Osteocyte (in vitro differentiated cells): ENCODE measurements at regions not wholly inside any gene's neighbourhood (a gene's known extent, or its start where the extent isn't known, plus 50 kb on each side); places are given as distances from the start of the nearest gene placed in this dataset.

Experiments
- DNase-seq: peaks from one replicate; pipeline ENCODE4 v3.0.0; 2021; ENCODE audit warnings: mixed read lengths; ENCODE audit not compliant: unreplicated experiment; ENCODE audit errors: extremely low spot score
- H3K27ac Mint-ChIP-seq: one replicate; pipeline ENCODE4 v1.8.0; 2021; ENCODE audit warnings: mild to moderate bottlenecking, mixed read lengths; ENCODE audit not compliant: unreplicated experiment
- H3K27me3 Mint-ChIP-seq: one replicate; pipeline ENCODE4 v1.8.0; 2021; ENCODE audit warnings: mixed read lengths; ENCODE audit not compliant: unreplicated experiment
- H3K36me3 Mint-ChIP-seq: one replicate; pipeline ENCODE4 v1.8.0; 2021; ENCODE audit warnings: mixed read lengths; ENCODE audit not compliant: unreplicated experiment
- H3K4me1 Mint-ChIP-seq: one replicate; pipeline ENCODE4 v1.8.0; 2021; ENCODE audit warnings: mixed read lengths; ENCODE audit not compliant: unreplicated experiment
- H3K4me3 Mint-ChIP-seq: one replicate; pipeline ENCODE4 v1.8.0; 2021; ENCODE audit warnings: mild to moderate bottlenecking, moderate library complexity, mixed read lengths; ENCODE audit not compliant: unreplicated experiment
- H3K9me3 Mint-ChIP-seq: one replicate; pipeline ENCODE4 v1.8.0; 2021; ENCODE audit warnings: mixed read lengths; ENCODE audit not compliant: unreplicated experiment
- CTCF ChIP-seq: fragments of 200-600 bp; sonication (generic); IDR thresholded peaks from 2 replicates; pipeline ENCODE4 v1.5.0; 2021; ENCODE audit warnings: antibody characterized with exemption, mild to moderate bottlenecking, moderate library complexity

GRCh38 chr20:1805161-1805581 lies 90.0 kb upstream of the SIRPA start:
- Mint-ChIP-seq H3K27ac (no peak overlapping the region), H3K36me3 (no peaks in the 10 kb centered on the region), H3K4me1 (peaks cover 25% of the 10 kb centered on the region), H3K9me3 (no peaks in the 10 kb centered on the region), H3K4me3 (no peak overlapping the region), H3K27me3 (peaks cover 10% of the 10 kb centered on the region)
- peak; percentile 70 for DNase-seq
- no peak for TF ChIP-seq CTCF

- Mint-ChIP-seq H3K27ac (no peak overlapping the region), H3K27me3 (peaks cover 14% of the 10 kb centered on the region), H3K36me3 (no peaks in the 10 kb centered on the region), H3K4me3 (no peak overlapping the region), H3K9me3 (no peaks in the 10 kb centered on the region), H3K4me1 (peaks cover 19% of the 10 kb centered on the region)
- peak; percentile 49 for DNase-seq
- TF ChIP-seq CTCF, result no peak
Observed at GRCh38 chr20:1804554-1804956, 90.7 kb upstream of the SIRPA start.

- no peak for TF ChIP-seq CTCF
- H3K36me3 Mint-ChIP-seq, result no peaks in the 10 kb centered on the region
- peak overlapping the region; percentile 67 for H3K4me3 Mint-ChIP-seq
- DNase-seq, result no peak
- no peaks in the 10 kb centered on the region for H3K9me3 Mint-ChIP-seq
- H3K4me1 Mint-ChIP-seq, result peaks cover 14% of the 10 kb centered on the region
- H3K27me3 Mint-ChIP-seq, result peaks cover 14% of the 10 kb centered on the region
- H3K27ac Mint-ChIP-seq, result no peak overlapping the region
Observed at GRCh38 chr20:1803932-1804501, 91.2 kb upstream of the SIRPA start.

DNA sequence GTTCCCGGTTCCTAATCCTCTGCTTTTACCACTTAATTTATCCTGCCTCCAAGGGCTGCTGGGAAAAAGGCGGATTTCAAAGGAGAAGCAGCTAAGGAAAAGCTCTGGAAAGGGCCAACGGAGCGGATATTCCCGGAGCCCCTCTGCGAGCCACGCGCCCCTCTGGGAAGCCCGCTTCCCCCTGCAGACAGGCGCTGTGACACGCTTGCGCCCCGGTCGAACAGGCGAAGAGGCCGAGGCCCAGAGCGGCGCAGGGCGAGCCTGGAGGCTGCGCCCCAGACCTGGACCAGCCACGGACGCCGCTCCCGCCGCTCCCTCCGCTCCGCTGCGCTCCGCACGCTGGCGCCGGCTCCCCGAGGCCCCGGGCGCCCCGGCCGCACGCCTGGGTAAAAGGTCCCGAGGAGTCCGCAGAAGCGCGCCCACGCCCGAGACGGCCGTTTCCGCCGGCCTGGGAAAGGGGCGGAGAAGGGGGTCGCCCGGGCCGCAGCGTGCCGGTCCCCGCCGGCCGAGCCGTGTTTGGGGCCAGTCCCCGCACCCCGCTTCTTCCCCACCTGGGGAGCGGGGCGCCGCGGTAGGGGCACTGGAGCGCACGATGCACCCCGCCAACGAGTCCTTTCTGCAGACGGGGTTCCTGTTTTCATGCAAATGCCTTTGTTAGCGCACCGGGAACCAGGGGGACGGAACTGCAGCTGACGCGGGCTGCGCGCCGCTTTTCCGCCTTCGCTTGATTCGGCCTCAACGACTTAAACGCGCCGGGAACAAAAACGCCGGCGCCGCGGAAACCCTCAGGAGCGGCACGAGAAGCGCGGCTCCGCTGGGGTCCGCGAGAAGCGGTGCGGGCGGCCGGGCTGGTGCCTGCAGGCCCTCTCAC lies 91.9 kb upstream of the SIRPA start:
- H3K9me3 Mint-ChIP-seq, result no peaks in the 10 kb centered on the region
- DNase-seq, result peak; percentile 83
- no peak overlapping the region for H3K27ac Mint-ChIP-seq
- peaks cover 18% of the 10 kb centered on the region for H3K27me3 Mint-ChIP-seq
- no peaks in the 10 kb centered on the region for H3K36me3 Mint-ChIP-seq
- peaks cover 11% of the 10 kb centered on the region for H3K4me1 Mint-ChIP-seq
- TF ChIP-seq CTCF, result no peak
- H3K4me3 Mint-ChIP-seq, result peak overlapping the region; percentile 71

GRCh38 chr20:1802385-1803060 lies 92.7 kb upstream of the SIRPA start:
- peak; percentile 84 for DNase-seq
- TF ChIP-seq CTCF, result peak; percentile 77
- peak overlapping the region; percentile 71 for H3K4me3 Mint-ChIP-seq
- no peaks in the 10 kb centered on the region for H3K36me3 Mint-ChIP-seq
- peaks cover 20% of the 10 kb centered on the region for H3K27me3 Mint-ChIP-seq
- H3K27ac Mint-ChIP-seq, result no peak overlapping the region
- H3K9me3 Mint-ChIP-seq, result no peaks in the 10 kb centered on the region
- H3K4me1 Mint-ChIP-seq, result peaks cover 11% of the 10 kb centered on the region
